ENCODE measurements at regions not wholly inside any gene's neighbourhood (a gene's known extent, or its start where the extent isn't known, plus 50 kb on each side); places are given as distances from the start of the nearest gene placed in this dataset.

DNA sequence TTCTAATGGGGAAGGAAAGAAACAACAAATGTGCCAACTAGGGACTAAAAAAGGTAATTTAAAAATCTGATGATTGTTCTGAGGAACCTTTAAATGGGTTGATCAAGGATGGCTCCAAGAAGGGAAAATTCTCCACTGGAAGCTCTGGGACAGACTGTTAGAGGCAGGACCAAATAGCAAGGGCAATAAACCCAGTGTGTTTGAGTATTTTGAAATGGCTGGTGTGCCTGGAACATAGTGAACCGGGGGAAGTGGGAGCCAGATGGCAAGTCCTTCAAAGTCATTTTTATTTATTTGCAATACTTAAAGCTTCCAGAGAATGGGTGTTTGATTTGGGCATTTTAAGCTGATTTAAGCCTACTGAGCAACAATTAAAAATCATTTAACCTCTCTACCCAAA, 587.7 kb upstream of the MEF2C start:
- H3K4me3 ChIP-seq (ENCODE audit: low read length) = no peak overlapping the region
- no peaks in the 10 kb centered on the region for H3K36me3 ChIP-seq (ENCODE audit: control insufficient read depth, insufficient read depth, low read length)
- H3K4me1 ChIP-seq (ENCODE audit: control insufficient read depth, insufficient read depth, low read length) = no peaks in the 10 kb centered on the region
- no CpG with 5 or more reads among the region's 1 CpG for WGBS (ENCODE audit: insufficient coverage, low lambda C conversion rate)
- H3K9me3 ChIP-seq (ENCODE audit: control insufficient read depth, low read depth, low read length) = no peaks in the 10 kb centered on the region
- no peak for DNase-seq
- no peaks in the 10 kb centered on the region for H3K27me3 ChIP-seq (ENCODE audit: control insufficient read depth, insufficient read depth, low read length)
- no peak overlapping the region for H3K27ac ChIP-seq (ENCODE audit: low read length)

DNA sequence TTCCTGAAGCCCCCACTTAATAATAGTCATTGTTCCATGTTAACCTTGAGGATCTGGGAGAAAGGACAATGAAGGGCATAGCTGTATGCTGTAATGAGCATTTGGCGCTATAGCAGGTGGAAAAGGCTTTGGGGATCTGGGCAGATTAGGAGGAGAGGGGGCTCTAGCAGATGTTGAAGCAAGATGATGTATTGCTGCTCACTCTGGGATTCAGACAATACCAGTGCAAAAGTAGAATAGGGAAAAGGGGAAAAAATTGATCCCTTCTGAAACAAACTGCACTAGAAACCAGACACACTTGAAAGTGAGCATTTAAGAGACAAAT, 575.3 kb upstream of the MEF2C start:
- H3K36me3 ChIP-seq (ENCODE audit: control insufficient read depth, insufficient read depth, low read length) = no peaks in the 10 kb centered on the region
- no peak for DNase-seq
- WGBS (ENCODE audit: insufficient coverage, low lambda C conversion rate) = 100% methylated on average over 1 of the region's 1 CpG
- no peaks in the 10 kb centered on the region for H3K4me1 ChIP-seq (ENCODE audit: control insufficient read depth, insufficient read depth, low read length)
- H3K27me3 ChIP-seq (ENCODE audit: control insufficient read depth, insufficient read depth, low read length) = no peaks in the 10 kb centered on the region
- no peak overlapping the region for H3K27ac ChIP-seq (ENCODE audit: low read length)
- H3K4me3 ChIP-seq (ENCODE audit: low read length) = no peak overlapping the region
- no peaks in the 10 kb centered on the region for H3K9me3 ChIP-seq (ENCODE audit: control insufficient read depth, low read depth, low read length)

DNA sequence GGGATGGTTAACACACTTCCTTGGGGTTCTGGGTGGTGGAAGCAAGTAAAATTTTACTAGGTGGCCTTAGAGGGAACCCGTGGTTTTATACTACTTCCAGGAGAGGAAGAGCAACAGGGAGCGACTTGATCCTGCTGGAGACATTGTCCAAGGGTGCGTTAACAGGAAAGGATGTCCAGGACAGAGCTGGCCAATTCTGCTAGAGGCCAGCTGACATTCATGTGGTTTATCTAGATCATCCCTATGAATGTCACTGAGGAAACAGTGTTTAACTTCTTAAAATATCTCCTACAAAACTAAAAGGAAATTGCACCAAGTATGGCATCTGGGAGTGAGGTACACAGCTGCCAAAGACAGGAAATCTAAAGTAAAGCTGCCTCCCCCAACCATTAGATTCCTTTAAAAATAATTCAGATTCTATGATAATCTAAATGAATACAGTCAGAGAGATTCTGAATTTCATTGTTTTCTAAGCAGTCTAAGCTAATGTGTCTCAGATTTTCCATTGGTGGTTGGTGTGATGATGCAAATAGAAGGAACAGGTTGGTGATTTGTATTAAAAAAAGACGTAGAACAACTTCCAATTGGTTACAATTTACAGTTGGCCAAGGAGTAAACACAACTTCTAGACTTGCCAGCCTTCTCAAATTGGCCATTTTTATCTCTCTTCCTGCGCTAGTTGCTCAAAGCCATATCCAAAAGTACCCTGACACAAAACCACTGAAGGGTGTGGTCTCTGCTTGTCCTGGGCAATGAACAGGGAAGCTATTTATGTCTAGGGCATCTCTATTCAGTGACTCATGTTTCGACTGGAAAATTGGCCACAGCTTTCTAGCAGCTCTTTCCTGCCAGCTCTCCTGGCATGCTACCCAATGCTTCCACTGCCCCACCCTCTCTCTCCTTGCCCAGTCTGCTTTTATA, 574.7 kb upstream of the MEF2C start:
- WGBS (ENCODE audit: insufficient coverage, low lambda C conversion rate) = 94% methylated on average over 2 of the region's 6 CpGs
- Histone ChIP-seq H3K9me3 (ENCODE audit: control insufficient read depth, low read depth, low read length) (no peaks in the 10 kb centered on the region), H3K4me3 (ENCODE audit: low read length) (no peak overlapping the region), H3K4me1 (ENCODE audit: control insufficient read depth, insufficient read depth, low read length) (no peaks in the 10 kb centered on the region), H3K36me3 (ENCODE audit: control insufficient read depth, insufficient read depth, low read length) (no peaks in the 10 kb centered on the region), H3K27ac (ENCODE audit: low read length) (no peak overlapping the region), H3K27me3 (ENCODE audit: control insufficient read depth, insufficient read depth, low read length) (no peaks in the 10 kb centered on the region)
- no peak for DNase-seq

DNA sequence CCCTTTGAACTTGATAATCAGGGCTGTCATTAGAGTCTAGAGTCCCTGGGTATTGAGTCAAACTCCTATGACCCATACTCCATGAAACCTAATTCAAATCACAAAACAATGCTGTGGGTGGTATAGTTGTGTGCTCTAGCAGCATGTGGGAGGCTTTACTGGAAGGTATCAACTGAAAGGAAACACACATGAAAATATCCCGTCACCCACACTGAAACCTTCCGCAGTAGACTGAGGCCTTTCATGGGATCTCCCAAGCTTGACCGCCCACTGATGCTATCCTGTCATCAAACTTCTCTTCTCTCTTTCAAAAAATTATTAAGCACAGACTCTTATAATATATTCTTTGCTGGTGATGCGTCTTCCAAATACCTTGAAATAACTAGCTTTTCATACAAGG, 569.1 kb upstream of the MEF2C start:
- DNase-seq = no peak
- Histone ChIP-seq H3K9me3 (ENCODE audit: control insufficient read depth, low read depth, low read length) (no peaks in the 10 kb centered on the region), H3K27ac (ENCODE audit: low read length) (no peak overlapping the region), H3K4me1 (ENCODE audit: control insufficient read depth, insufficient read depth, low read length) (peaks cover 3% of the 10 kb centered on the region), H3K27me3 (ENCODE audit: control insufficient read depth, insufficient read depth, low read length) (no peaks in the 10 kb centered on the region), H3K4me3 (ENCODE audit: low read length) (no peak overlapping the region), H3K36me3 (ENCODE audit: control insufficient read depth, insufficient read depth, low read length) (no peaks in the 10 kb centered on the region)
- 100% methylated on average over 1 of the region's 4 CpGs for WGBS (ENCODE audit: insufficient coverage, low lambda C conversion rate)

DNA sequence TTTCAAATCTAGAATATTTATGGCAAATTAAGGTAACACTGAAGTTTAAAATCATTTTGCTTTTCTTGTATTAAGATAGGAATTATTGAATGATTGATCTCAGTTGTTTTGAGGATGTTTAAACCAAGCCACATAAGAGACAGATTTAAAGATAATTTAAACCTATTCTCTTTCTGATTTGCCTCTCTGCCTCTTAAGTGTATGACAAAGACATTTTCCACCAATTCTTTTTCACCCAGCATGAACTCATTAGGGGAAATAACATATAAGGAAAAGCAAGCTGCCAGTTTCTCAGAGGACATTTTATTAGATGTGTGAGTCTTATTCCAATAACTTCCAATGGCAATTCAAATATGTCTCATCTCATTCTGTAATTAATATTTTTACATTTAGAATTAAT, 568.3 kb upstream of the MEF2C start:
- DNase-seq = no peak
- Histone ChIP-seq H3K4me3 (ENCODE audit: low read length) (no peak overlapping the region), H3K27ac (ENCODE audit: low read length) (no peak overlapping the region), H3K27me3 (ENCODE audit: control insufficient read depth, insufficient read depth, low read length) (no peaks in the 10 kb centered on the region), H3K9me3 (ENCODE audit: control insufficient read depth, low read depth, low read length) (no peaks in the 10 kb centered on the region), H3K4me1 (ENCODE audit: control insufficient read depth, insufficient read depth, low read length) (peaks cover 3% of the 10 kb centered on the region), H3K36me3 (ENCODE audit: control insufficient read depth, insufficient read depth, low read length) (no peaks in the 10 kb centered on the region)

DNA sequence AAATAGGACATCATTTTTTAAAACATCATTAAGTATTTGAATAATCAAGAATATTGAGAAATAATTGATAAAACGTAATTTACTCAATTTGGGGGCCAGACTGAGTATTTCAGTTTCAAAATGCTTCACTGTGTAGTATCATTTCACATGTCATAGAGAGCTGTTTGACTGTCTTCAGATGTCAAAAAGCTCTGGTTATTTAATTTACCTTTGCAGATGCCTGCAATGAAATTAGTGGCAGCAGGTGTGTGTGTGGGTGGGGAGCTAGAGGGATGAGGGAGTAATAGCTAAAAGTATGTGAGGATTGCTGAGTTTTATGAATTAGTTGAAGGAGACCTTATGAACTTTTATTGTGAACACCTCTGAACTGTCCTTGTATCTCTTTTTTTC, 567.2 kb upstream of the MEF2C start:
- no peak for DNase-seq
- Histone ChIP-seq H3K4me3 (ENCODE audit: low read length) (no peak overlapping the region), H3K36me3 (ENCODE audit: control insufficient read depth, insufficient read depth, low read length) (no peaks in the 10 kb centered on the region), H3K27me3 (ENCODE audit: control insufficient read depth, insufficient read depth, low read length) (no peaks in the 10 kb centered on the region), H3K27ac (ENCODE audit: low read length) (no peak overlapping the region), H3K9me3 (ENCODE audit: control insufficient read depth, low read depth, low read length) (no peaks in the 10 kb centered on the region), H3K4me1 (ENCODE audit: control insufficient read depth, insufficient read depth, low read length) (peaks cover 3% of the 10 kb centered on the region)
- WGBS (ENCODE audit: insufficient coverage, low lambda C conversion rate) = 50% methylated on average over 1 of the region's 1 CpG

DNA sequence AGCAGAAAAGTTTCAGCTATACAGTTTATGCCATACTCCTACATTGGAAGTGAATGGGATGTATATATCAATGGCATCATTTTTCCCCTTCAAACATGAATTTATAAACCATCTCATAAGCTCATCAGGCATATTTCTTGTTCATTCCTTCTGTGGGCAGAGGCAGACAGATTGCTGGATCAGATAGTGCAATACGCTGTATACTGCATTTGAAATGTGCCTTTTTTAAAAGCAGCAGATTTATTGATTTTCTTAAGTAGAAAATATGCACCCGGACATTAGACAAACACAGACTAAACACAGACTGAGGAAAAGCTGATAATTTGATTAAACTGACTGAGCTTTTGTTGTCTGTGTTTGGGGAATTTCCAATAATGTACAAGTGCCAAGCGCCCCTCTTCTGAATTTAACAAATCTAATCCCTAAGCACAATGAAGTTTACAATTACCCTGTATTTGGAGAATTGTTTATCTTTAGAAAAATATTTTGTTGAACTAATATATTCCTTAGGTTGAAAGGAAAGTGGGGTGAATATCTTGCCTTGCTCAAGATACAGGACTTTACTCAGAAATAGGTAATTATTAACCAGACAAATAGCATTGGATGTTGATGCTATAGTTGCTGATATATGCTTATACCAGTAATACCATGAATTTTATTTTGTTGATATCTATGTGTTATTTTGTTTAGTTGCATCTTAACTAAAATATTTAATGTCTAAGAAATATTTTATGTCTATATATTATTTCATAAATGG, 566.6 kb upstream of the MEF2C start:
- no peaks in the 10 kb centered on the region for H3K9me3 ChIP-seq (ENCODE audit: control insufficient read depth, low read depth, low read length)
- H3K4me1 ChIP-seq (ENCODE audit: control insufficient read depth, insufficient read depth, low read length) = peaks cover 3% of the 10 kb centered on the region
- peak; percentile 7 to 43 for DNase-seq
- no peak overlapping the region for H3K4me3 ChIP-seq (ENCODE audit: low read length)
- H3K36me3 ChIP-seq (ENCODE audit: control insufficient read depth, insufficient read depth, low read length) = no peaks in the 10 kb centered on the region
- H3K27me3 ChIP-seq (ENCODE audit: control insufficient read depth, insufficient read depth, low read length) = no peaks in the 10 kb centered on the region
- no peak overlapping the region for H3K27ac ChIP-seq (ENCODE audit: low read length)
- WGBS (ENCODE audit: insufficient coverage, low lambda C conversion rate) = 25% methylated on average over 2 of the region's 3 CpGs

DNA sequence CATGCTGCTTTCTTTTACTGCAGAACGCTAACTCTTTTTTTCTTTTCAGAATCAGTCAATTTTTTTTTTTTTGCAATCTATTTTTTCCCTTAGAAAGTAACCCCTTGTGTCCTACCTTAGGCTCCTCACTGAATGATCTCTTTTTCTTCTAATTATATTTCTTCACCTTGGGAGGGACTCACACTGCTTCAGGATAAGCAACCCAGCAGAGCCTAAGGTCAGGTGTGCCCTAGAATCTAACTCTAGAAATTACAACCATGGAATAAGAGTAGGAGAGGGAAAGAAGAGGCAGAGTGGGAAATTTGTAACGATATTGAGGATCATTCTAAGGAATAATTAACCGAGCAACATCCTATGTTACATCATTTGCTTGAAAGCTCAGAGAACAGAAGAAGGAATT, 564.0 kb upstream of the MEF2C start:
- H3K4me3 ChIP-seq (ENCODE audit: low read length) = no peak overlapping the region
- H3K36me3 ChIP-seq (ENCODE audit: control insufficient read depth, insufficient read depth, low read length) = no peaks in the 10 kb centered on the region
- WGBS (ENCODE audit: insufficient coverage, low lambda C conversion rate) = 100% methylated on average over 1 of the region's 3 CpGs

DNA sequence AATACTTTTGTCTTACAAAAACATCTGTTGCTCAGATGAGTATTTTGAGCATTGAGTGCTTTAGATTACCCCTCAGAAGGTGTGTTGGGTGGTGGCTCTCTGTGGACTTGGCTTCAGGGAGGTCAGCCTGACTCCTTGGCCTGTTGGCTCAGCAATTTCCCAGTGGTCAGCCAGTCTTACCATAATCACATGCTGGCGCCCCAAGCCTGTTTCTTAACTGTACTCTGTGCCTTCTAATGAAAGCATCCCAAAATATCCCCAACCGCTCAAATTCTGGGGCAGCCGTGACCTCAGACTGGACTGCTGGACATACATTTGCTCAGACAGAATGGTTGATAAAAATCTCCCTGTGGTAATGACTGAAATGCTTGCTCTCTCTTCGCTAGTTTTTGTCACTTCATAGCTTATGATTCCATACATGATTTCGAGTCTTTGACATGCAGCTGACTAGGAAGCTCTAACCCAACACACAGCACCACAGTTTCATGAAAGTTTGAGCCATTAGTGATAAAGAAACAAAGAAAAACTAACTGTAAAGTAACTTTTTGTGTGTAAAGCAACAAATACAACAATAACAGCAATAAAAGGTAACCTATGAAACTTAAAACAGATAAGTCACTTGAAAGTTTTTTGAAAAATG, 562.2 kb upstream of the MEF2C start:
- H3K36me3 ChIP-seq (ENCODE audit: control insufficient read depth, insufficient read depth, low read length) = no peaks in the 10 kb centered on the region
- no peak overlapping the region for H3K27ac ChIP-seq (ENCODE audit: low read length)
- H3K27me3 ChIP-seq (ENCODE audit: control insufficient read depth, insufficient read depth, low read length) = no peaks in the 10 kb centered on the region
- H3K4me1 ChIP-seq (ENCODE audit: control insufficient read depth, insufficient read depth, low read length) = peaks cover 3% of the 10 kb centered on the region
- WGBS (ENCODE audit: insufficient coverage, low lambda C conversion rate) = 100% methylated on average over 1 of the region's 5 CpGs
- no peak overlapping the region for H3K4me3 ChIP-seq (ENCODE audit: low read length)
- no peaks in the 10 kb centered on the region for H3K9me3 ChIP-seq (ENCODE audit: control insufficient read depth, low read depth, low read length)
- DNase-seq = no peak

More for the DNA sequence above, 564.0 kb upstream of the MEF2C start:
- Histone ChIP-seq H3K27ac (ENCODE audit: low read length) (no peak overlapping the region), H3K4me1 (ENCODE audit: control insufficient read depth, insufficient read depth, low read length) (peaks cover 3% of the 10 kb centered on the region), H3K9me3 (ENCODE audit: control insufficient read depth, low read depth, low read length) (no peaks in the 10 kb centered on the region), H3K27me3 (ENCODE audit: control insufficient read depth, insufficient read depth, low read length) (no peaks in the 10 kb centered on the region)
- no peak for DNase-seq

DNA sequence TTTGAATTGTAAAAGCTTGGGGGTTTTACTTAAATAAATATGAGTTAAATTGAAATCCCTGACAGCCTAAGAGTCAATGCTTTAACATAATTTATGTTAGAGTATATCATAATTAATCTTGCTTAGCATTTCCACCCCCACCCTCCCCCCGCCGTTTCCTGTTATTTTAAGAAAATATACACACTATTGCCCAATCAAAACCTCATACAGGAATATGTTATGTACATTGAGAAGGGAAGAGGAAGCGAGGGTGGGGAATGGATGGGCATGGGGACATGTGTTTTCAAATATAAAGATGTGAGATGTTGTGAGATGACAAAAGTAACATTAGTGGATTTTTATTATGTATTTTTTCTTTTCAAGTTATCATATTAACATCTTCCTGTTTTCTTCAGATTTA, 561.1 kb upstream of the MEF2C start:
- Histone ChIP-seq H3K36me3 (ENCODE audit: control insufficient read depth, insufficient read depth, low read length) (no peaks in the 10 kb centered on the region), H3K4me1 (ENCODE audit: control insufficient read depth, insufficient read depth, low read length) (no peaks in the 10 kb centered on the region), H3K4me3 (ENCODE audit: low read length) (no peak overlapping the region), H3K27me3 (ENCODE audit: control insufficient read depth, insufficient read depth, low read length) (no peaks in the 10 kb centered on the region), H3K9me3 (ENCODE audit: control insufficient read depth, low read depth, low read length) (no peaks in the 10 kb centered on the region), H3K27ac (ENCODE audit: low read length) (no peak overlapping the region)
- DNase-seq = no peak
- WGBS (ENCODE audit: insufficient coverage, low lambda C conversion rate) = 100% methylated on average over 1 of the region's 3 CpGs

Data from large intestine (tissue), 3 donors.